BLaER1 treated with 17β-estradiol and CSF1 and Interleukin-3, amounts not matched to agents 10 nM and 100 nM (cell line): ENCODE measurements at regions not wholly inside any gene's neighbourhood (a gene's known extent, or its start where the extent isn't known, plus 50 kb on each side); places are given as distances from the start of the nearest gene placed in this dataset.

ENCODE experiments used
- H3K27ac ChIP-seq, 11 experiments: shearing (Covaris generic); formaldehyde crosslinking; 2 replicates each; pipeline ENCODE4 v1.8.1; 2022
- H3K27me3 ChIP-seq, 11 experiments: shearing (Covaris generic); formaldehyde crosslinking; 2 replicates each; pipeline ENCODE4 v1.8.1; 2022
- H3K36me3 ChIP-seq, 11 experiments: shearing (Covaris generic); formaldehyde crosslinking; 2 replicates each; pipeline ENCODE4 v1.8.1; 2022
- H3K4me1 ChIP-seq, 10 experiments: shearing (Covaris generic); formaldehyde crosslinking; 2 replicates each; pipeline ENCODE4 v1.8.1; 2022
- H3K4me2 ChIP-seq, 11 experiments: shearing (Covaris generic); formaldehyde crosslinking; 2 replicates each; pipeline ENCODE4 v1.8.1; 2022
- H3K4me3 ChIP-seq, 10 experiments: shearing (Covaris generic); formaldehyde crosslinking; 2 replicates each; pipeline ENCODE4 v1.8.1; 2022
- H3K9ac ChIP-seq, 11 experiments: shearing (Covaris generic); formaldehyde crosslinking; 2 replicates each; pipeline ENCODE4 v1.8.1; 2022
- H3K9me3 ChIP-seq, 11 experiments: shearing (Covaris generic); formaldehyde crosslinking; replicated peaks in 1 of 11; 2 replicates each; pipeline ENCODE4 v1.8.1; 2022
- H4K20me1 ChIP-seq, 11 experiments: shearing (Covaris generic); formaldehyde crosslinking; 2 replicates each; pipeline ENCODE4 v1.8.1; 2022
- Cebpa-rat ChIP-seq, 11 experiments: shearing (Covaris generic); IDR thresholded peaks; 2 replicates each; pipeline ENCODE4 v1.8.1; 2022

DNA sequence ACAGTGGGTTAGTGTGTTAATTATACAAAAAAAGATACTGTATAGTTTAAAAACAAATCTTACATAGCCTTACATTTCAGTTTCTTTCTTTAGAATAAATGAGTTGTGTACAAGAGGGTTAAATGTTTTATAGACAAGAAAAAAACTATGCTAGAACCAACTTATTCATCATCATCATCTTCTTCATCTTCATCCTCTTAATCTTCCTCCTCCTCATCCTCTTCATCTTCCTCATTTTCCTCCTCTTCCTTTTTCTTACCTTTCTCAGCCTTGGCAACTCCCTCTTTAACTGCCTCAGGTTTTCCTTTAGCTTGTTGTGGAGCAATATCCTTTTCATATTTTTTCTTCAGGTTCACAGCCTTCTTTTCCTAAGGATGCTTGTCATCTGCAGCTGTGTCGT lies 53.7 kb downstream of the RPS12 start:
- Histone ChIP-seq H3K4me1 (no peaks in the 10 kb centered on the region), H3K27me3 (no peaks in the 10 kb centered on the region), H3K27ac (no peak overlapping the region), H3K36me3 (no peaks in the 10 kb centered on the region), H3K4me2 (no peak overlapping the region), H3K9ac (no peak overlapping the region), H4K20me1 (no peaks in the 10 kb centered on the region), H3K9me3 (no peaks in the 10 kb centered on the region), H3K4me3 (no peak overlapping the region)
- TF ChIP-seq Cebpa-rat (IDR thresholded peaks at IDR 0.05): no peak

GRCh38 chr6:132872923-132873322 lies 58.6 kb downstream of the RPS12 start:
- Histone ChIP-seq H3K4me2 (no peak overlapping the region), H3K36me3 (peaks cover 0 to 3% (median 0%) of the 10 kb centered on the region in 11 experiments; a peak in 2 of 22 replicates), H4K20me1 (no peaks in the 10 kb centered on the region), H3K4me3 (no peak overlapping the region), H3K9ac (no peak overlapping the region), H3K9me3 (peaks cover 10 to 19% (median 16%) of the 10 kb centered on the region in 11 experiments), H3K4me1 (no peaks in the 10 kb centered on the region), H3K27me3 (no peaks in the 10 kb centered on the region), H3K27ac (no peak overlapping the region)
- no peak for TF ChIP-seq Cebpa-rat (IDR thresholded peaks at IDR 0.05)

DNA sequence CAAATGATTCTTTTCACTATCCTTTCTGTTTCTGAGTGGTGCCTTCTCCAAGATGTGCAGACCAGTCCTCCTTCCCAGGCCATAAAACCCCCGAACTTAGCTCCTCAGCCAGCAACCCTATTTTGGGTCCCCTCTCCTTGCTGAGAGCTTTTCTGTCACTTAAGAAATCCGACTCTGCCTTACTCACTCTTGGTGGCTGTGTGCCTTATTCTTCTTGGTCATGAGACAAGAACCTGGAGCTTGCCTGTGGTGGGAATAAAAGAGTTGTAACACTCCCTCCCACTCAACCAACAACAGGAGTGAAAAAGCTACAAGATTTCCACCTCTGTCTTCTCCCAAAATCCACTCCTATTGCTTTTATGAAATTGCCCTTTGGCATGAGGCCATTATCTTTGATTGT lies 62.6 kb downstream of the RPS12 start:
- no peak overlapping the region for H3K27ac ChIP-seq
- no peak for TF ChIP-seq Cebpa-rat (IDR thresholded peaks at IDR 0.05)
- H3K4me1 ChIP-seq: no peaks in the 10 kb centered on the region

DNA sequence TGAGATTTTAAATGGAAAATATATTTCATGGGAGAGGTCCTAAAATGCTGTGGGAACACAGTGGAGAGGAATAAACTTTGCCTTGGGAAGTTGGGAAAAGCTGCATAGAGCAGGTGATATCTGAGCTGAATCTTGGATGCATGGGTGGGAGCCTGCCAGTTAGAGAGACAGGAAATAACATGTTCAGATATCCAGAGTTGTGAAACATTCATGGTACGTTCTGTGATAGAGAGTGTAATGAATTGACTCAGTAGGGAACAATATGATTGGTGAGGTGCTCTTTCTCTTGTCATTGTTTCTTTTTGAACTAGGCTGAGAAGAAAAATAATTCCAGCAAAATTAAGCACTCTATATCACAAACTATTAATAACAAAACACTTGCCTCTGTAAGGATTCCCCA lies 72.8 kb downstream of the RPS12 start:
- peaks cover 0 to 5% (median 0%) of the 10 kb centered on the region in 11 experiments; a peak in 2 of 22 replicates for H3K9me3 ChIP-seq
- no peak overlapping the region for H3K4me3 ChIP-seq
- no peak overlapping the region for H3K9ac ChIP-seq
- no peak overlapping the region for H3K27ac ChIP-seq
- no peaks in the 10 kb centered on the region for H4K20me1 ChIP-seq
- no peaks in the 10 kb centered on the region for H3K36me3 ChIP-seq
- H3K4me1 ChIP-seq: no peaks in the 10 kb centered on the region; a peak in 1 of 20 replicates
- no peaks in the 10 kb centered on the region for H3K27me3 ChIP-seq
- TF ChIP-seq Cebpa-rat (IDR thresholded peaks at IDR 0.05): no peak
- no peak overlapping the region for H3K4me2 ChIP-seq

More for the DNA sequence above, 62.6 kb downstream of the RPS12 start:
- H3K4me2 ChIP-seq: no peak overlapping the region
- H3K9ac ChIP-seq: no peak overlapping the region
- H3K4me3 ChIP-seq: no peak overlapping the region
- H3K9me3 ChIP-seq: peaks cover 10 to 23% (median 17%) of the 10 kb centered on the region in 11 experiments
- no peaks in the 10 kb centered on the region for H3K27me3 ChIP-seq
- no peaks in the 10 kb centered on the region for H4K20me1 ChIP-seq
- H3K36me3 ChIP-seq: peaks cover 0 to 3% (median 0%) of the 10 kb centered on the region in 11 experiments; a peak in 2 of 22 replicates

- H3K36me3 ChIP-seq: no peaks in the 10 kb centered on the region
- no peaks in the 10 kb centered on the region for H4K20me1 ChIP-seq
- H3K27me3 ChIP-seq: no peaks in the 10 kb centered on the region
- peaks cover 0 to 5% (median 0%) of the 10 kb centered on the region in 11 experiments; a peak in 2 of 22 replicates for H3K9me3 ChIP-seq
- no peak overlapping the region for H3K4me3 ChIP-seq
- H3K27ac ChIP-seq: no peak overlapping the region
- no peak for TF ChIP-seq Cebpa-rat (IDR thresholded peaks at IDR 0.05)
- no peak overlapping the region for H3K9ac ChIP-seq
- H3K4me2 ChIP-seq: no peak overlapping the region
- no peaks in the 10 kb centered on the region; a peak in 1 of 20 replicates for H3K4me1 ChIP-seq
These were observed 74.3 kb downstream of the RPS12 start for GRCh38 chr6:132888701-132889100.

DNA sequence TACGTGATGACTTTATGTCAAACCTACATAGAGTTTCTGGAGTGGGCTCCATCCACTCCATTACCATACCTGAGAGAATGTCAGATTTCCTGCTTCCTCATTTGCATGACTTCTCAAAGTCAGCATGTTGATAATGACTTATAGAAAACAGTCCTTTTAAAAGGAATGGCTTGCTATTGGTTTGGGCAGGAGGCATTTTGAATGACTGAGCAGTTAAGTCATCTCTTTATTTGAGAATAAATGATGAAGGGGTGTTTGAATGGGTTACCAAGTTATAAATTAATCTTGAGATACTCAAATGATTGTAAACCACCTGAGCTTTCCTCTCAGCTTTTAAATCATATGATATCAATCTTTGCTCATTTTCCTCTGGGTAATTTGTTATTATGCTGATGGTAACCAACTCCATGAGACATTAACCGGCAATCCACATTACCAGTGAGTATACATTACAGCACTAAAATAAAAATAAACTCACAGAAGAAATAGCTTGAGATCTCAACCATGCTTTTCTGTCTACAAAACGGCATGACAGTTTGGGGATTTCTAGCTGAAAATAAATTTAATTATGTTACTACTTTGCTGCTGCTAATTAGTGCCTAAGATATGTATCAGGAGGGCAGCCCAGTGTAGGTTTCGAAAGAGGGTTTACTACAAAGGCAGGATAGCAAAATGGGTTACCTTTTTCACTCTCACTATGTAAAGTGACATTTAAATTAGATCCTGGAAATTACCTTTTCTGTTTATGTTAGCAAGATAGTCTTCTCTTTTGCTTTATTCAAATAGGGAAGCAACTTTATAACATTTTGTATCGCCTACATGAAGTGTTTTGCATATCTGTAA lies 78.8 kb downstream of the RPS12 start:
- H3K9ac ChIP-seq: no peak overlapping the region
- 0 out of 22 replicates have a peak, but pooled peaks cover 0 to 5% (median 0%) of the 10 kb centered on the region in 11 experiments for H3K9me3 ChIP-seq
- H3K4me3 ChIP-seq: no peak overlapping the region
- no peak overlapping the region for H3K27ac ChIP-seq
- H3K27me3 ChIP-seq: no peaks in the 10 kb centered on the region
- H3K4me2 ChIP-seq: no peak overlapping the region
- H3K36me3 ChIP-seq: no peaks in the 10 kb centered on the region
- no peak for TF ChIP-seq Cebpa-rat (IDR thresholded peaks at IDR 0.05)
- no peaks in the 10 kb centered on the region for H4K20me1 ChIP-seq
- H3K4me1 ChIP-seq: no peaks in the 10 kb centered on the region

GRCh38 chr6:132893772-132894490 lies 79.6 kb downstream of the RPS12 start:
- Histone ChIP-seq H4K20me1 (no peaks in the 10 kb centered on the region), H3K4me3 (no peak overlapping the region), H3K4me2 (no peak overlapping the region), H3K27me3 (no peaks in the 10 kb centered on the region), H3K9ac (no peak overlapping the region), H3K4me1 (no peaks in the 10 kb centered on the region), H3K9me3 (0 out of 22 replicates have a peak, but pooled peaks cover 0 to 5% (median 0%) of the 10 kb centered on the region in 11 experiments), H3K27ac (no peak overlapping the region), H3K36me3 (no peaks in the 10 kb centered on the region)
- TF ChIP-seq Cebpa-rat (IDR thresholded peaks at IDR 0.05): no peak

DNA sequence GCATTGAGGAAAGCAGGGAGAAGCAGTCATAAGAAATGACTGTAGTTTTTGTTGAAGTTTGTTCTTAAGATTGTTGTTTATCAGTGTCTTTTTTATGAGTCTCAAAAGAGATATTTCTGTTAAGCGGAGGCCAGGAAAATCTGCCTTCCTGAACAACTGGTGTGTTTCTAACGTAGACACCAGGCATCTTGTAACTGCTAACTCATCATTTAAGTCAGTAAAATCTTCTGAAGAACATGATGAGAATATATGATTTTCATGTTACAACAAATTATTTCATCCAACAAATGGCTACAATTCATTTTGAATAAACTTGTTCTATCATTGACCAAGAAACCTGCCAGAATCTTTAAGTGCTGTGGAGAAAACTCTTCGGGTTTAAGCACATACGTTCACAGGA lies 84.0 kb downstream of the RPS12 start:
- H3K4me1 ChIP-seq: no peaks in the 10 kb centered on the region
- no peak overlapping the region for H3K27ac ChIP-seq
- H3K9me3 ChIP-seq: no peaks in the 10 kb centered on the region
- H3K4me2 ChIP-seq: no peak overlapping the region
- H3K27me3 ChIP-seq: no peaks in the 10 kb centered on the region
- no peak for TF ChIP-seq Cebpa-rat (IDR thresholded peaks at IDR 0.05)
- H3K9ac ChIP-seq: no peak overlapping the region
- H3K4me3 ChIP-seq: no peak overlapping the region
- no peaks in the 10 kb centered on the region for H3K36me3 ChIP-seq
- H4K20me1 ChIP-seq: no peaks in the 10 kb centered on the region

GRCh38 chr6:132900849-132901248 lies 86.5 kb downstream of the RPS12 start:
- Histone ChIP-seq H3K27ac (no peak overlapping the region), H3K4me1 (no peaks in the 10 kb centered on the region), H3K4me2 (no peak overlapping the region), H3K9ac (no peak overlapping the region), H3K36me3 (no peaks in the 10 kb centered on the region), H3K9me3 (no peaks in the 10 kb centered on the region), H3K4me3 (no peak overlapping the region), H3K27me3 (no peaks in the 10 kb centered on the region), H4K20me1 (no peaks in the 10 kb centered on the region)
- TF ChIP-seq Cebpa-rat (IDR thresholded peaks at IDR 0.05): no peak
